Progenitor cell of endocrine pancreas (in vitro differentiated cells): ENCODE measurements at regions not wholly inside any gene's neighbourhood (a gene's known extent, or its start where the extent isn't known, plus 50 kb on each side); places are given as distances from the start of the nearest gene placed in this dataset.

Experiments used
- DNase-seq: peaks from one replicate; pipeline ENCODE4 v3.0.0; 2021; ENCODE audit warnings: low spot score; ENCODE audit not compliant: unreplicated experiment
- H3K27ac Mint-ChIP-seq: 2 replicates; pipeline ENCODE4 v1.8.0; 2021; ENCODE audit warnings: mild to moderate bottlenecking, moderate library complexity, mixed read lengths
- H3K27me3 Mint-ChIP-seq: 2 replicates; pipeline ENCODE4 v1.8.0; 2021; ENCODE audit warnings: mixed read lengths
- H3K36me3 Mint-ChIP-seq: 2 replicates; pipeline ENCODE4 v1.8.0; 2022; ENCODE audit warnings: mixed read lengths; ENCODE audit not compliant: insufficient read depth
- H3K4me1 Mint-ChIP-seq: 2 replicates; pipeline ENCODE4 v1.8.0; 2021; ENCODE audit warnings: low read depth, mixed read lengths
- H3K4me3 Mint-ChIP-seq: 2 replicates; pipeline ENCODE4 v1.8.0; 2021; ENCODE audit warnings: low read depth, mild to moderate bottlenecking, moderate library complexity, mixed read lengths
- H3K9me3 Mint-ChIP-seq: 2 replicates; pipeline ENCODE4 v1.8.0; 2021; ENCODE audit warnings: low read depth, mixed read lengths
- CTCF ChIP-seq: fragments of 200-600 bp; sonication (generic); IDR thresholded peaks from one replicate; pipeline ENCODE4 v1.5.0; 2021; ENCODE audit warnings: antibody characterized with exemption, mild to moderate bottlenecking; ENCODE audit not compliant: unreplicated experiment

GRCh38 chr22:47805394-47805935 lies 1043.0 kb downstream of the TBC1D22A start:
- TF ChIP-seq CTCF: no peak

DNA sequence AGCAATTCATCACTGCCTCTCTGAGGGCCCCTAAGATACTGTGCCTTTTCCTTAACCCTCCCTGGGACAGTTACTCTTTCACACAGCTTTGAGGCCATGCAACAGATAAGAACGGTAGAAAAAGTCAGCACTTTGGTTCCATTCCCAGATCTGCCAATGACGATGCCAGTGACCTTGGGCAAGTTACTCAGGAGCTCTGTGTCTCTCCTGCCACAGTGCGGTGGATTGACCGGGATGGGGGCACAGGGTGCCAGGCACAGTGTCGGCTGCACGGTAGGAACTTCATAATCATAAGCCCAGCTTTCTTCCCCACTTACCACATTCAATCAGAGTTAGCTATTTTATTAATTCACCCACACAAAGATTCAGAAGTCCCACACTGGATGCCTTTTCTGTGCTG lies 1041.8 kb downstream of the TBC1D22A start:
- H3K4me1 Mint-ChIP-seq: no peaks in the 10 kb centered on the region
- H3K36me3 Mint-ChIP-seq: no peaks in the 10 kb centered on the region
- peaks cover 3% of the 10 kb centered on the region for H3K9me3 Mint-ChIP-seq
- H3K4me3 Mint-ChIP-seq: no peak overlapping the region
- H3K27me3 Mint-ChIP-seq: no peaks in the 10 kb centered on the region
- TF ChIP-seq CTCF: no peak
- DNase-seq: no peak
- no peak overlapping the region for H3K27ac Mint-ChIP-seq

More at GRCh38 chr22:47805394-47805935, 1043.0 kb downstream of the TBC1D22A start:
- DNase-seq: no peak
- no peak overlapping the region for H3K4me3 Mint-ChIP-seq
- H3K27ac Mint-ChIP-seq: no peak overlapping the region
- H3K9me3 Mint-ChIP-seq: no peaks in the 10 kb centered on the region
- no peaks in the 10 kb centered on the region for H3K36me3 Mint-ChIP-seq
- no peaks in the 10 kb centered on the region for H3K27me3 Mint-ChIP-seq
- no peaks in the 10 kb centered on the region for H3K4me1 Mint-ChIP-seq

GRCh38 chr22:47802421-47802820 lies 1040.0 kb downstream of the TBC1D22A start:
- no peak for TF ChIP-seq CTCF
- H3K4me1 Mint-ChIP-seq: no peaks in the 10 kb centered on the region
- no peaks in the 10 kb centered on the region for H3K27me3 Mint-ChIP-seq

DNA sequence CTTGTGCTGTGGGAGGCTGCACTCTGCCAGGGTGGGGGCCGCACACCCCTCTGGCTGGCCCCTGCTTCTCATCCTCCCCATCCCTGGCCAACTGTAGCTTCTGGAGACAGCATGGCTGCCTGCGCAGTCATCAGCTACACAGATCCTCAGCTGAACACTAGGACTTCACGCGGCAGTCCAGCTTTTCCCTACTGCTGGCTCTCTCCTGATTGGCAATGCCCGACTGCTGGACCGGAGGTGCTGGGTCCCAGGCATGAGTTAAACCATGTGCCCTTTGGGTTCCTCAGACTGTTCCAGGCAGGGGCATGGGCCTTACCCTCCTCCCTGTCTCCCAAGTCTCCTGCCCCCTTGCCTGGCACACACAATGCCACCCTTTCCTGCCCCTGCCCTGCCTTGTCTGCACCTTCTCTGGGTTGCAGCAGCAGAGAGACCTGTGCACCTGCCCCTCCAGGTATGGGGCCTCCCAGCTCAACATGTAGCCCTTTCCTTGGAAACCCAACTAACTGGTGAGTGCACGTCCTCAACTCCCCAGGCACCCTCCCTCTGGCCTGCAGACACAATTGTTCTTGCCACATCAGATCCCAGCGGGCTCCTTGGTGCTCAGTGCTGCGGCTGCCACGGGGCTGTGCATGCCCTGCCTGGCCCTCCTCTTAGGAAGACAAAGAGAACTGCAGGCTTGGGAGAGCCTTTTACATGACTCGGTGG lies 1039.2 kb downstream of the TBC1D22A start:
- DNase-seq: no peak
- Mint-ChIP-seq H3K4me1 (no peaks in the 10 kb centered on the region), H3K4me3 (no peak overlapping the region), H3K27ac (no peak overlapping the region), H3K9me3 (peaks cover 7% of the 10 kb centered on the region), H3K36me3 (no peaks in the 10 kb centered on the region), H3K27me3 (no peaks in the 10 kb centered on the region)
- TF ChIP-seq CTCF: no peak

More at GRCh38 chr22:47802421-47802820, 1040.0 kb downstream of the TBC1D22A start:
- Mint-ChIP-seq H3K9me3 (peaks cover 7% of the 10 kb centered on the region), H3K36me3 (no peaks in the 10 kb centered on the region), H3K4me3 (no peak overlapping the region), H3K27ac (no peak overlapping the region)
- no peak for DNase-seq

DNA sequence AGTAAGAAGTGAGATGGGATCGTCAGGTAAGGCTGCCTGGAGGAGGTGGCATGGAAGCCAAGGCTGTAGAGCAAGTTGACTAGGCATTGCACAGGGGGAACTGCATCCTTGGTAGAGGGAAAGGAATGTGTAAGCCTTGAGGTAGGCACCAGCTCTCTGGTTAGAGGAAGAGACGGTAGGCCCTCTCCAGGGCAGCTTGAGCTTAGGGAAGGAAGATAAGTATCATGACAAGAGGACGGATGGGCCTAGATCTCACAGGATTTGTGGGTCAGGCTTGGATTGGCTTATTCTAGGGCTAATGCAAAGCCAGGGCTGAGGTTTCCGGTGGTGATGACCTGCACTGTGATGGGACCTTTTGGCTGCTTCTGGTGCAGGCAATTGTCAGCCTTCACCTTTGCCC lies 1035.8 kb downstream of the TBC1D22A start:
- Mint-ChIP-seq H3K27ac (no peak overlapping the region), H3K4me3 (no peak overlapping the region), H3K9me3 (peaks cover 7% of the 10 kb centered on the region), H3K27me3 (no peaks in the 10 kb centered on the region), H3K36me3 (no peaks in the 10 kb centered on the region), H3K4me1 (no peaks in the 10 kb centered on the region)
- DNase-seq: no peak
- TF ChIP-seq CTCF: no peak
